ENCODE measurements at regions not wholly inside any gene's neighbourhood (a gene's known extent, or its start where the extent isn't known, plus 50 kb on each side); places are given as distances from the start of the nearest gene placed in this dataset.

DNA sequence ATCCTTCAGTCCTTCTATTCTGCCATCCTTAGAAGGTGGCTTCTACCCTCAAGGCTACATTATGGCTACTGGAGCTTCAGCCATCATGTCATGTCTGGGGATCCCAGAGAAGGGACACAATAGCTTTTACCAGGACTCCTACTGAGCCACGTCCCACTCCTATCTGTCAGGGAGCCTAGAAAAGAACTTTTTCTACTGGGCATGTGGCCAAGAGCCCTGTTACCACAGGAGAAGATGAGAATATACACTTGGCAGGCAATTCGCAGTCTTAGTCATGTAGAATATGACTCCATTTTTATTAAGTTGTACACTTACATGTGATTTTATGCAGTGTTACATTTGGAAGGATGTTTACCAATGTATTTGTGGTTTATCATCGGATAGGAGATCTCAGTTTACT is 64.6 kb upstream of the KCNMA1 start:
- DNase-seq (ENCODE audit: low spot score) = peak; percentile 79
- Histone ChIP-seq H3K36me3 (ENCODE audit: insufficient read depth, low read length, poor library complexity, severe bottlenecking) (no peaks in the 10 kb centered on the region), H3K9me3 (ENCODE audit: low read depth, low read length, poor library complexity, severe bottlenecking) (no peaks in the 10 kb centered on the region), H3K27ac (ENCODE audit: low read depth, low read length, poor library complexity, severe bottlenecking) (no peak overlapping the region), H3K4me3 (ENCODE audit: low read depth, low read length, poor library complexity, severe bottlenecking) (no peak overlapping the region), H3K4me1 (ENCODE audit: insufficient read depth, low read length, poor library complexity, severe bottlenecking) (no peaks in the 10 kb centered on the region), H3K27me3 (replicated peaks; ENCODE audit: insufficient read depth, low read depth, low read length, poor library complexity) (no peaks in the 10 kb centered on the region)
- CTCF ChIA-PET = no interaction called here
- no TSS peak for BruUV-seq (replicated peaks)
- POLR2A ChIA-PET (ENCODE audit: low non-redundant PET) = no interaction called here
- intact Hi-C loops (cut with micrococcal nuclease; ENCODE audit: unreplicated experiment) = no loop called here
- no peak for TF ChIP-seq EZH2 (IDR thresholded peaks at IDR 0.05; ENCODE audit: borderline replicate concordance, low read depth, low read length, poor library complexity, severe bottlenecking)
- no peak for TF ChIP-seq CTCF (conservative IDR thresholded peaks at IDR 0.05; ENCODE audit: low read depth, low read length)

- Histone ChIP-seq H3K27ac (ENCODE audit: low read depth, low read length, poor library complexity, severe bottlenecking) (no peak overlapping the region), H3K27me3 (replicated peaks; ENCODE audit: insufficient read depth, low read depth, low read length, poor library complexity) (no peaks in the 10 kb centered on the region), H3K4me1 (ENCODE audit: insufficient read depth, low read length, poor library complexity, severe bottlenecking) (no peaks in the 10 kb centered on the region), H3K4me3 (ENCODE audit: low read depth, low read length, poor library complexity, severe bottlenecking) (no peak overlapping the region), H3K9me3 (ENCODE audit: low read depth, low read length, poor library complexity, severe bottlenecking) (no peaks in the 10 kb centered on the region), H3K36me3 (ENCODE audit: insufficient read depth, low read length, poor library complexity, severe bottlenecking) (no peaks in the 10 kb centered on the region)
- DNase-seq (ENCODE audit: low spot score) = no peak
- no TSS peak for BruUV-seq (replicated peaks)
- ChIA-PET POLR2A (ENCODE audit: low non-redundant PET) (no interaction called here), CTCF (no interaction called here)
- TF ChIP-seq EZH2 (IDR thresholded peaks at IDR 0.05; ENCODE audit: borderline replicate concordance, low read depth, low read length, poor library complexity, severe bottlenecking) = no peak
- TF ChIP-seq CTCF (conservative IDR thresholded peaks at IDR 0.05; ENCODE audit: low read depth, low read length) = no peak
- intact Hi-C loops (cut with micrococcal nuclease; ENCODE audit: unreplicated experiment) = no loop called here
These were observed 62.5 kb upstream of the KCNMA1 start for GRCh38 chr10:77700086-77700485.

- CTCF ChIA-PET = no interaction called here
- H3K4me3 ChIP-seq (ENCODE audit: low read depth, low read length, poor library complexity, severe bottlenecking) = no peak overlapping the region
- H3K27ac ChIP-seq (ENCODE audit: low read depth, low read length, poor library complexity, severe bottlenecking) = no peak overlapping the region
- no peak for DNase-seq (ENCODE audit: low spot score)
- POLR2A ChIA-PET (ENCODE audit: low non-redundant PET) = no interaction called here
- no peaks in the 10 kb centered on the region for H3K36me3 ChIP-seq (ENCODE audit: insufficient read depth, low read length, poor library complexity, severe bottlenecking)
- H3K27me3 ChIP-seq (replicated peaks; ENCODE audit: insufficient read depth, low read depth, low read length, poor library complexity) = no peaks in the 10 kb centered on the region
- H3K9me3 ChIP-seq (ENCODE audit: low read depth, low read length, poor library complexity, severe bottlenecking) = no peaks in the 10 kb centered on the region
- no TSS peak for BruUV-seq (replicated peaks)
- H3K4me1 ChIP-seq (ENCODE audit: insufficient read depth, low read length, poor library complexity, severe bottlenecking) = no peaks in the 10 kb centered on the region
- intact Hi-C loops (cut with micrococcal nuclease; ENCODE audit: unreplicated experiment) = no loop called here
- no peak for TF ChIP-seq CTCF (conservative IDR thresholded peaks at IDR 0.05; ENCODE audit: low read depth, low read length)
These were observed 61.6 kb upstream of the KCNMA1 start for GRCh38 chr10:77699080-77699645.
